HCT116 (cell line): ENCODE measurements at regions not wholly inside any gene's neighbourhood (a gene's known extent, or its start where the extent isn't known, plus 50 kb on each side); places are given as distances from the start of the nearest gene placed in this dataset.
"Not testable (repeated sequence)": the region's sequence is repeated elsewhere in the genome, so short reads cannot be mapped to it uniquely, and the experiment has no call there.

ENCODE experiments used
- ATAC-seq: fragments of 200-7000 bp; cut with Tn5 transposase; 2 replicates; pipeline ENCODE4 v1.9.1; 2020; ENCODE audit warnings: mild to moderate bottlenecking, moderate library complexity
- BruUV-seq: library from RNA; stranded (reverse); fragments of 400-500 nt; replicated peaks from 2 replicates; lab custom pipeline; 2021; lab: Mats Ljungman, UMichigan
- CTCF ChIA-PET: fragments of 300-600 bp; sonication (Branson Sonifier 250); formaldehyde crosslinking; loops from one replicate; lab custom pipeline; 2021; ENCODE audit warnings: antibody characterized with exemption; lab: Charles Lee
- POLR2A ChIA-PET: fragments of 300-600, 350-600 bp; sonication (Branson Sonifier 250); formaldehyde crosslinking; loops from one replicate; lab custom pipeline; 2021; ENCODE audit warnings: antibody characterized with exemption; lab: Charles Lee
- RAD21 ChIA-PET, 2 experiments: fragments of 300-600 bp; sonication (Branson Sonifier 250); formaldehyde crosslinking; loops; one replicate each; lab custom pipeline; 2023; ENCODE audit warnings: low total read pairs in 2 of 2; ENCODE audit not compliant: uncharacterized antibody in 2 of 2, unreplicated experiment in 2 of 2, low non-redundant PET in 1 of 2; lab: Charles Lee
- DNase-seq: peaks from one replicate; pipeline ENCODE4 v3.0.0-alpha.2; 2010; ENCODE audit warnings: low read depth, low spot score
- H2AFZ ChIP-seq: fragments of 200-600 bp; shearing (Covaris generic), sonication (generic); 2 replicates; pipeline ENCODE4 v1.6.1; 2017; ENCODE audit warnings: low read depth, mixed run types, mixed read lengths, antibody characterized with exemption, low read length; ENCODE audit not compliant: poor library complexity, severe bottlenecking
- H3K27ac ChIP-seq: 2 replicates; pipeline ENCODE4 v1.5.1; 2012; ENCODE audit warnings: low read depth, low read length
- H3K27me3 ChIP-seq: fragments of 200-600 bp; sonication (generic); 2 replicates; pipeline ENCODE4 v1.6.1; 2016; ENCODE audit warnings: mixed run types, low read length, mixed read lengths; ENCODE audit not compliant: insufficient read depth
- H3K36me3 ChIP-seq, 2 experiments: fragments of 200-500 bp in 1 of 2; fragments of 200-600 bp in 1 of 2; sonication (Bioruptor generic) in 1 of 2; sonication (generic) in 1 of 2; 2 replicates each; pipeline versions ENCODE4 v1.5.1 to v1.6.1; 2014 to 2016; ENCODE audit warnings: low read length in 2 of 2, inconsistent platforms in 1 of 2, mixed read lengths in 1 of 2, mixed run types in 1 of 2; ENCODE audit not compliant: insufficient read depth in 2 of 2, control insufficient read depth in 1 of 2
- H3K4me1 ChIP-seq, 2 experiments: fragments of 200-600 bp in 1 of 2; sonication (generic) in 1 of 2; 2 replicates each; pipeline versions ENCODE4 v1.5.1 to v1.6.1; 2012 to 2017; ENCODE audit warnings: low read length in 2 of 2, inconsistent platforms in 1 of 2, mild to moderate bottlenecking in 1 of 2, mixed read lengths in 1 of 2, mixed run types in 1 of 2, moderate library complexity in 1 of 2; ENCODE audit not compliant: insufficient read depth in 2 of 2, control insufficient read depth in 1 of 2
- H3K4me2 ChIP-seq: fragments of 200-600 bp; sonication (generic); 2 replicates; pipeline ENCODE4 v1.6.1; 2017; ENCODE audit warnings: mixed run types, low read length, mixed read lengths
- H3K4me3 ChIP-seq, 2 experiments: fragments of 200-600 bp in 1 of 2; sonication (generic) in 1 of 2; replicated peaks in 1 of 2; 2 replicates each; pipeline ENCODE4 v1.5.1; 2011 to 2016; ENCODE audit warnings: low read length in 2 of 2, control low read depth in 1 of 2, low read depth in 1 of 2, mild to moderate bottlenecking in 1 of 2, mixed read lengths in 1 of 2, mixed run types in 1 of 2
- H3K79me2 ChIP-seq: fragments of 200-600 bp; sonication (generic); 2 replicates; pipeline ENCODE4 v1.6.1; 2017; ENCODE audit warnings: mild to moderate bottlenecking, mixed run types, low read length, moderate library complexity, mixed read lengths; ENCODE audit not compliant: insufficient read depth
- H3K9ac ChIP-seq: fragments of 200-600 bp; sonication (generic); 2 replicates; pipeline ENCODE4 v1.6.1; 2016; ENCODE audit warnings: low read length, mixed read lengths
- H3K9me2 ChIP-seq: fragments of 200-600 bp; sonication (generic), shearing (Covaris generic); 2 replicates; pipeline ENCODE4 v1.6.1; 2017; ENCODE audit warnings: mixed run types, mild to moderate bottlenecking, moderate library complexity; ENCODE audit not compliant: insufficient read depth
- H3K9me3 ChIP-seq, 2 experiments: fragments of 200-500 bp in 1 of 2; fragments of 200-600 bp in 1 of 2; sonication (Bioruptor generic) in 1 of 2; sonication (generic) in 1 of 2; 2 replicates each; pipeline ENCODE4 v1.6.1; 2014 to 2017; ENCODE audit warnings: low read length in 2 of 2, mixed read lengths in 2 of 2, inconsistent platforms in 1 of 2, low read depth in 1 of 2, mild to moderate bottlenecking in 1 of 2, mixed run types in 1 of 2, moderate library complexity in 1 of 2; ENCODE audit not compliant: control insufficient read depth in 1 of 2, insufficient read depth in 1 of 2
- H4K20me1 ChIP-seq: fragments of 200-600 bp; sonication (generic), shearing (Covaris generic); 2 replicates; pipeline ENCODE4 v1.6.1; 2017; ENCODE audit warnings: mixed run types, mild to moderate bottlenecking, moderate library complexity; ENCODE audit not compliant: insufficient read depth
- CTCF ChIP-seq, 3 experiments: fragments of 200-600 bp in 1 of 3; sonication (generic) in 1 of 3; IDR thresholded peaks in 2 of 3; conservative IDR thresholded peaks in 1 of 3; 2 replicates each; pipeline ENCODE4 v1.5.1; 2012 to 2017; ENCODE audit warnings: low read depth in 2 of 3, low read length in 2 of 3, antibody characterized with exemption in 1 of 3, borderline replicate concordance in 1 of 3, control low read depth in 1 of 3, mild to moderate bottlenecking in 1 of 3, mixed read lengths in 1 of 3, mixed run types in 1 of 3, moderate library complexity in 1 of 3; ENCODE audit not compliant: insufficient read depth in 1 of 3
- EGR1 ChIP-seq: IDR thresholded peaks from 2 replicates; pipeline ENCODE4 v1.6.1; 2012; ENCODE audit warnings: low read depth
- ELF1 ChIP-seq: IDR thresholded peaks from 2 replicates; pipeline ENCODE4 v1.6.1; 2012; ENCODE audit warnings: low read depth, borderline replicate concordance
- EZH2 ChIP-seq: fragments of 200-600 bp; sonication (generic); IDR thresholded peaks from 2 replicates; pipeline ENCODE4 v1.6.1; 2017; ENCODE audit warnings: antibody characterized with exemption, mixed run types
- FOSL1 ChIP-seq: IDR thresholded peaks from 2 replicates; pipeline ENCODE4 v1.6.1; 2012; ENCODE audit warnings: low read depth
- JUND ChIP-seq: IDR thresholded peaks from 2 replicates; pipeline ENCODE4 v1.6.1; 2012
- MAX ChIP-seq: IDR thresholded peaks from 2 replicates; pipeline ENCODE4 v1.6.1; 2012
- POLR2A ChIP-seq: IDR thresholded peaks from 2 replicates; pipeline ENCODE4 v1.7.0; 2011; ENCODE audit warnings: borderline replicate concordance; ENCODE audit not compliant: insufficient read depth, insufficient read length; ENCODE audit errors: extremely low read depth
- POLR2AphosphoS5 ChIP-seq: IDR thresholded peaks from 2 replicates; pipeline ENCODE4 v1.6.1; 2011; ENCODE audit warnings: mild to moderate bottlenecking, low read depth, low read length, moderate library complexity
- RAD21 ChIP-seq: IDR thresholded peaks from 2 replicates; pipeline ENCODE4 v1.6.1; 2012; ENCODE audit warnings: low read depth, mild to moderate bottlenecking
- SIN3A ChIP-seq: IDR thresholded peaks from 2 replicates; pipeline ENCODE4 v1.6.1; 2012; ENCODE audit warnings: low read depth
- SRF ChIP-seq: IDR thresholded peaks from 2 replicates; pipeline ENCODE4 v1.6.1; 2012; ENCODE audit warnings: low read depth
- TCF7L2 ChIP-seq: IDR thresholded peaks from 2 replicates; pipeline ENCODE4 v1.7.0; 2011; ENCODE audit warnings: borderline replicate concordance, inconsistent platforms; ENCODE audit not compliant: insufficient read depth, insufficient read length; ENCODE audit errors: extremely low read depth
- YY1 ChIP-seq: IDR thresholded peaks from 2 replicates; pipeline ENCODE4 v1.6.1; 2011; ENCODE audit warnings: low read length, low read depth, moderate library complexity, mild to moderate bottlenecking; ENCODE audit not compliant: insufficient replicate concordance; ENCODE audit errors: extremely low read depth
- ZNF274 ChIP-seq: fragments of 200-500 bp; sonication (Bioruptor generic); IDR thresholded peaks from 2 replicates; pipeline ENCODE4 v1.6.1; 2014; ENCODE audit warnings: mild to moderate bottlenecking, low read depth, low read length, inconsistent platforms
- intact Hi-C: fragments of 100-400 bp; cut with micrococcal nuclease; formaldehyde crosslinking; loops from 2 replicates; pipeline ENCODE4 v1.10.0; 2022

- no peaks in the 10 kb centered on the region for H3K9me3 ChIP-seq
- no peak overlapping the region for H2AFZ ChIP-seq
- no peak overlapping the region for H3K4me3 ChIP-seq
- no peaks in the 10 kb centered on the region for H3K79me2 ChIP-seq
- intact Hi-C loops, result no loop called here
- no peak for ATAC-seq
- no peak overlapping the region for H3K4me2 ChIP-seq
- ChIA-PET POLR2A (no interaction called here), RAD21 (no interaction called here), CTCF (no interaction called here)
- no peaks in the 10 kb centered on the region for H3K36me3 ChIP-seq
- no peaks in the 10 kb centered on the region for H4K20me1 ChIP-seq
- H3K9ac ChIP-seq, result no peak overlapping the region
- no peak overlapping the region for H3K27ac ChIP-seq
- no peaks in the 10 kb centered on the region for H3K9me2 ChIP-seq
- TF ChIP-seq POLR2AphosphoS5 (no peak), MAX (no peak), SRF (no peak), TCF7L2 (no peak)
- H3K27me3 ChIP-seq, result no peaks in the 10 kb centered on the region
- no TSS peak for BruUV-seq
- H3K4me1 ChIP-seq, result no peaks in the 10 kb centered on the region
- no peak for DNase-seq
These were observed 466.4 kb downstream of the SIPA1L2 start for GRCh38 chr1:232163533-232163932.

- no peaks in the 10 kb centered on the region for H3K9me2 ChIP-seq
- H3K9ac ChIP-seq, result no peak overlapping the region
- ChIA-PET POLR2A (no interaction called here), RAD21 (no interaction called here), CTCF (no interaction called here)
- no peaks in the 10 kb centered on the region for H3K9me3 ChIP-seq
- no peak overlapping the region for H3K4me3 ChIP-seq
- no peaks in the 10 kb centered on the region for H3K27me3 ChIP-seq
- intact Hi-C loops, result no loop called here
- no TSS peak for BruUV-seq
- no peak overlapping the region for H2AFZ ChIP-seq
- no peaks in the 10 kb centered on the region for H4K20me1 ChIP-seq
- H3K36me3 ChIP-seq, result no peaks in the 10 kb centered on the region
- ATAC-seq (no peak), DNase-seq (no peak)
- H3K79me2 ChIP-seq, result no peaks in the 10 kb centered on the region
- H3K4me1 ChIP-seq, result no peaks in the 10 kb centered on the region
- no peak for TF ChIP-seq YY1
- TF ChIP-seq EZH2, result no peak
- no peak for TF ChIP-seq CTCF (IDR thresholded peaks at IDR 0.05 in 2 of 3, conservative IDR thresholded peaks at IDR 0.05 in 1 of 3; ENCODE audit: borderline replicate concordance in 1 of 3, insufficient read depth in 1 of 3, low read depth in 2 of 3, low read length in 2 of 3)
- no peak for TF ChIP-seq SIN3A
- no peak for TF ChIP-seq EGR1
- TF ChIP-seq FOSL1, result no peak
- no peak for TF ChIP-seq ELF1
- no peak for TF ChIP-seq RAD21
- no peak for TF ChIP-seq POLR2A
- no peak for TF ChIP-seq ZNF274
- no peak for TF ChIP-seq JUND
- TF ChIP-seq, all 23 proteins: peak for 0
- Histone ChIP-seq H3K4me2 (no peak overlapping the region), H3K27ac (no peak overlapping the region)
These were observed 467.9 kb downstream of the SIPA1L2 start for GRCh38 chr1:232162001-232162400.

GRCh38 chr1:232158558-232158957 lies 471.4 kb downstream of the SIPA1L2 start:
- CTCF ChIA-PET, DNase-seq, H3K9me2 ChIP-seq, ATAC-seq, H3K4me1 ChIP-seq, H3K9ac ChIP-seq, H3K27me3 ChIP-seq, H3K36me3 ChIP-seq, H3K79me2 ChIP-seq, H3K4me2 ChIP-seq, H4K20me1 ChIP-seq, RAD21 ChIA-PET, intact Hi-C loops, H3K9me3 ChIP-seq, H3K27ac ChIP-seq, BruUV-seq, POLR2A ChIA-PET, H3K4me3 ChIP-seq, H2AFZ ChIP-seq: not testable (repeated sequence)
